Stimulated activated CD8-positive, alpha-beta memory T cell treated with anti-CD3 and anti-CD28 coated beads, Interleukin-15, amount 100 ng/mL, for 48 hours (primary cell): ENCODE measurements at regions not wholly inside any gene's neighbourhood (a gene's known extent, or its start where the extent isn't known, plus 50 kb on each side); places are given as distances from the start of the nearest gene placed in this dataset.

ENCODE experiments used
- DNase-seq, 2 donors: peaks; one replicate each; pipeline ENCODE4 v3.0.0-alpha.2; 2020; ENCODE audit warnings: low read depth in 2 of 2

GRCh38 chr14:71202881-71203280, 295.6 kb downstream of the PCNX1 start:
- DNase-seq = no peak

GRCh38 chr14:71203306-71203705, 296.0 kb downstream of the PCNX1 start:
- no peak for DNase-seq

GRCh38 chr14:71204231-71204630, 297.0 kb downstream of the PCNX1 start:
- DNase-seq = no peak

- no peak for DNase-seq
Observed at GRCh38 chr14:71204768-71205167, 297.5 kb downstream of the PCNX1 start.

GRCh38 chr14:71206123-71206522, 298.9 kb downstream of the PCNX1 start:
- no peak for DNase-seq

- no peak for DNase-seq
Observed at GRCh38 chr14:71206766-71207371, 299.6 kb downstream of the PCNX1 start.

GRCh38 chr14:71208702-71209357, 301.6 kb downstream of the PCNX1 start:
- DNase-seq = no peak

GRCh38 chr14:71209888-71210287, 302.6 kb downstream of the PCNX1 start:
- DNase-seq = no peak

GRCh38 chr14:71212093-71212492, 304.8 kb downstream of the PCNX1 start:
- no peak for DNase-seq

GRCh38 chr14:71212683-71213107, 305.4 kb downstream of the PCNX1 start:
- no peak for DNase-seq

- no peak for DNase-seq
Observed at GRCh38 chr14:71214241-71214640, 307.0 kb downstream of the PCNX1 start.

- no peak for DNase-seq
Observed at GRCh38 chr14:71220462-71220861, 313.2 kb downstream of the PCNX1 start.

GRCh38 chr14:71221119-71221518, 313.9 kb downstream of the PCNX1 start:
- no peak for DNase-seq

- no peak for DNase-seq
Observed at GRCh38 chr14:71225113-71225512, 317.9 kb downstream of the PCNX1 start.

- no peak for DNase-seq
Observed at GRCh38 chr14:71228711-71229110, 321.5 kb downstream of the PCNX1 start.

- DNase-seq = no peak
Observed at GRCh38 chr14:71229875-71230274, 322.6 kb downstream of the PCNX1 start.

GRCh38 chr14:71230897-71231296, 323.6 kb downstream of the PCNX1 start:
- no peak for DNase-seq

GRCh38 chr14:71231521-71232393, 324.5 kb downstream of the PCNX1 start:
- DNase-seq = no peak

GRCh38 chr14:71232506-71232905, 325.2 kb downstream of the PCNX1 start:
- DNase-seq = no peak

- no peak for DNase-seq
Observed at GRCh38 chr14:71235875-71236274, 328.6 kb downstream of the PCNX1 start.

- no peak for DNase-seq
Observed at GRCh38 chr14:71236487-71236886, 329.2 kb downstream of the PCNX1 start.

GRCh38 chr14:71237556-71237955, 330.3 kb downstream of the PCNX1 start:
- no peak for DNase-seq

- no peak for DNase-seq
Observed at GRCh38 chr14:71238835-71239234, 331.6 kb downstream of the PCNX1 start.
